HG02938 (cell line): ENCODE measurements at regions not wholly inside any gene's neighbourhood (a gene's known extent, or its start where the extent isn't known, plus 50 kb on each side); places are given as distances from the start of the nearest gene placed in this dataset.

Source experiments
- ATAC-seq: cut with Tn5 transposase; IDR thresholded peaks from one replicate; pipeline ENCODE4 v1.9.1; 2021; ENCODE audit warnings: mild to moderate bottlenecking, moderate library complexity; ENCODE audit not compliant: unreplicated experiment

- ATAC-seq = no peak
Measured at GRCh38 chr1:87905651-87906050, 577.0 kb downstream of the LMO4 start.

DNA sequence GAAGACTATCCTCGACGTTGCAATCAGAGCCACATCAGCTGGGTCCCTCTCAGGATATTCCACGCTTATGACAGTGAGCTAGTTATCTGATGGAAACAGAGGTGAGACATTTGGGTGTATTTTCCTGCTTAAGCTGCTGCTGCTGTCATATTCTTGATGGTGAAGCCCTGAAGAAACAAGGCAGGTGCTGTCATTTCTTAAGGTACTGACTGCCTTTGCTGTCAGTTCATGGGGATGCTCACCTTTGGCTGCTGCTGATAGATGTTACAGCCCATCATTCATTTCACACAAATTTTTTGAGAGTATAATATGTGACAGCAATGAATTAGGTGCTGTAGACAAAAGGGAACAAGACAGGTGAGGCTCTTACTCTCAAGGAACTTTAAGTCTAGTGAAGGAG, 577.4 kb downstream of the LMO4 start:
- no peak for ATAC-seq

GRCh38 chr1:87913361-87913760, 584.7 kb downstream of the LMO4 start:
- no peak for ATAC-seq

- ATAC-seq = no peak
Measured at GRCh38 chr1:87914396-87914795, 585.7 kb downstream of the LMO4 start.

- no peak for ATAC-seq
Measured at GRCh38 chr1:87915771-87916170, 587.1 kb downstream of the LMO4 start.

GRCh38 chr1:87916965-87917364, 588.3 kb downstream of the LMO4 start:
- no peak for ATAC-seq

- no peak for ATAC-seq
Measured at GRCh38 chr1:87918398-87918797, 589.7 kb downstream of the LMO4 start.

DNA sequence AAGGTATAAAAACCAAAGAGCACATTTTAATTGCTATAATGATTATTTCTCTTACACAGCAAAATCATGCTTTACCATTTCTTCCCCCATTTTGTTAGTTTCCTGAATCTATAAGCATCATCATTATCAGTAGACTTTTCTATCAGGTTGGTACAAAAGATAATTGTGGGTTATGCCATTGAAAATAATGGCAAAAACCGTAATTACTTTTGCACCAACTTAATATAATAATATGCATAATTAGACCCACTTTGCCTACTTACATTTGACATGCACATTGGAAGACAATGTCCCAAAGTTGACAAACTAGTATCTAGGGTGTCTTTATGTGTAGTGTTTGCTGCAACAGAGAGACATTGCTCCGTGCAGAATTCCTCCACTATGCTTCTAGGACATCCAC, 594.2 kb downstream of the LMO4 start:
- ATAC-seq = no peak

GRCh38 chr1:87926131-87926830, 597.6 kb downstream of the LMO4 start:
- ATAC-seq = no peak

DNA sequence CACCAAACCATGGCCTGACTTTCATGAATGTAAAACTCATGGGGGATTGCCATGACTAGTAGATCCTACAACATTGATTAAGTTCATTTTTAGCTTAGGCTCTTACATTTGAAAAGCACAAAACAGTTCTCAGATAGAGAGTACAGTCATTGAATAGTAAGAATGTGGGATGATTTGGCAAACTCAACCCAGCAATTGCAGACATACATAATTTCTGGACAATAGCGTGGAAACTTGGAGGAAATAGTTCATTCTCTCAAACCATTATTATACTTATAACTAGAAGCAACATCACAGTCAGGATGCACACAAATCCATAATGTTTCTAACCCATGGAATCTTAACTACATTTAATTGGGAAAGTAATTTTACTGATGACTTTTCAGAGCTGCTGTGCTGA, 598.2 kb downstream of the LMO4 start:
- no peak for ATAC-seq

DNA sequence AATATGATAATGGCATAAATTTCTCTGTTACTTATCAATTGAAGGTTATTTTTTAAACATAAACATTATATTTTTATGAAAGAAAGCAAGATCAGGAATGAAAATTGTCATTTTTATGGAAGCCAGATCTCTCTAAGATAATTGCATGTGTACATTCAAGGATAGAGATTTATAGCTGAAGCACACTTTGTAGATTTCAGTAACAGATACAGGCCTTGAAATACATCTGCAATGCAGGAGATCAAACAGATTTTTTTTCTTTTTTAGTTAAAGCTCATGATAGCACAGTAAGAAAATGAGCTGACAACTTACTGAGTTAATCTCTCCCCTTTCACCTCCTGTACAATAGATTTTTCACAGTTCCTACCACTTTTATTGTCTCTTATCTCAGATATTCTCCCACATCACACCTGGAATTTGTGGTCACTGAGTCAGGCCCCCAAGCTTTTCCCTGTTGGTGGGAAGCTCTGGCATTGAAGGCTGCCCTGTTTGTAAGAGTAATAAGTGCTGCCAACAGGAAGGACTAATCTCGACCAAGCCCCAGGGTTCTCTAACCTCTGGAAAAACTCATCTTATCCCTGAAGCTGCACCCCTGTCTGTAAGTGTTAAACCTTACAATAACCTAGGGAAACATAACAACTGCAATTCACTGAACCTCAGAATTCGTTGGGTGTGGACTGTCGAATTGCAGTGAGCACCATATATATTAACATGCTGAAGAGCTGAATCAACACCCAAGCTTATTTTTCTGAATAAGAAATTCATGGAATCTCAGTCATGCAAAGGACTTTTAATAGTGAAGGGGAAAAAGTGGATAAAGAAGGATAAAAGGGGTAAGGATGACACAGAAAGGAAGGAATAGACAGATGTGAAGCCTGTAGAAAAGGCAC, 599.0 kb downstream of the LMO4 start:
- no peak for ATAC-seq

DNA sequence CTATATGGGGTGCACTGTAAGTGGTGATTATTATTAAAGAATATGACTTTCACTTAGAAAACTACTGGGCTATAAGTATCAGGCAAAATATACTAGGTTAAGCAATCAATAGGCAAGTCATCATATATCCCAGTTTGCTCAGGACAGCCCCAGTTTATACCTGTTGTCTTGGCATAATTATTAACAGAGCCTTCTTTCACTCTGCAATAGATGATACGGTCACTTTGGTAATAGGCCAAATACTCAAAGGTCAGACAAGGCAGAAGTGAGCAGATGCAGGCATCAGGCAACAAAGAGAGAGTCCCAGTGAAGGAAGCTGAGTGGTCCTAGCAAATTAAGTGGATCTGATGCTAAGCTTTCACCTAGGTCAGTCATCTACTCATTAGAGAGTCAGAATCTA, 599.9 kb downstream of the LMO4 start:
- no peak for ATAC-seq

DNA sequence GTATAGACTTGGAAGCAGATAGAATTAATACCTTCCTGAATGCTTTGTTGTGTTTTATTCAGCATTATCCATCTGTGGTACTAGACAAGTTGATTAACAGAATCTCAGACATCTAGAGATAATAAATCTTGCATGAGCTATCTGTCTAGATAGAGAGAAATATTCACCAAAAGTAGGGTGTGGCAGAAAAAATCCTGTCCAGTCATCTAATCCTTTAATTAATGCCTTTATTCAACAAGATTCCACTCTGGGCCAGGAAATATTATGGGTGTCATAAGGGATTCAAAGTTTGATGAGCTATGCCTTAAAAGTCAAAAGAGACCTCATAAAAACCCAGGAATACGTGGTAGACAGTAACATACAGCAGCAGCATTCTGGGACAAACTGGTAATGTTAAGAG, 601.2 kb downstream of the LMO4 start:
- ATAC-seq = no peak

DNA sequence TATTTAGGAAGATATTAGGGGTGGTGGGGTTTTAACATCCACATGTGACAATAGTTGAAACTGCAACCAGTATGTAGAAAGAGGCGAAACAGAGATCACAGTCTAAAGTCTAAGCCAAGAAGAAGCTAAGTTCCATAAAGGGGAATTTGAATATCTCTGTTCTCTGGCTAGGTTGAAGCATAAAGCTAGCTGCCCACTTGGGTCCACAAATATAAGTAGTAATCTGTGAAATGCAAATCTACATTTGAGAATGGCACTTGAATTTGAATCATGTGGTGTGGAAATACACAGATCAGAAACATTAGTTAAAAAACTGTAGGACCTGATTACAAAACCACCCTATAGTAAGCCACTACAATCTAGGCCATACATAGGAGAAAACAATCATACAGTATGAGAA, 602.1 kb downstream of the LMO4 start:
- ATAC-seq = no peak

DNA sequence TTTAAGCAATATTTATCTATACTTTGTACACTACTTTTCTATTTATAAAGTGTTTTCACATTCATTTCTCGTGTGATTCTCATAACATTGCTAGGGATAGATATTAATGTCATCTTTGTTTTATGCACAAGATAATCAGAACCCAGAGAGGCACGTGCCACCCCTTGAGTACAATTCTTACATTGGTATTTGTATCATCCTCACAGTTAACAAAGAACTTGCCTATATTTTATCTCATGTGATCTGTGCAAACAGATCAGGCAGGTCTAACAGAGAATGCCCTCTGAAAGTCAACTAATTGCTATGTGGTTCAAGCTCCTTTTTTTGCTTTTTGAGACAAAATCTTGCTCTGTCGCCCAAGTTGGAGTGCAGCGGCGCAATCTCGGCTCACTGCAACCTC, 604.5 kb downstream of the LMO4 start:
- ATAC-seq = no peak

DNA sequence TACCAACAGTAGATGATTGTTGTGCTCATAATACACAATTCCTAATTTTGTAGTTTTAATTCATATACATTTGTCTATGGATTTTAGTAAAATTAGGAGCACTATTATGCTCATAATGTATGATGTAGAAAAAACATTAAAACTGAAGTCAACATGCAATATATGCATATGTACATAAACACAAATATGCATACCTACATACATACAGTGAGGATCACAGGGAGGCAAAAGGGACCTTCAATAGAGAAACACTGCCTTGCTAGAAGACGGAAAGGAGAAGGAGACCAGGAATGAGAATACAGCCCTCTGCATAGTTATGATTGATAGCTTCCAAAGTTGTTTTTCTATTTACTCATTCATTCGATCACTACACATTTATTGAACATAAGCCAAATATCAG, 606.5 kb downstream of the LMO4 start:
- no peak for ATAC-seq

- no peak for ATAC-seq
Measured at GRCh38 chr1:87937831-87938395, 609.2 kb downstream of the LMO4 start.

DNA sequence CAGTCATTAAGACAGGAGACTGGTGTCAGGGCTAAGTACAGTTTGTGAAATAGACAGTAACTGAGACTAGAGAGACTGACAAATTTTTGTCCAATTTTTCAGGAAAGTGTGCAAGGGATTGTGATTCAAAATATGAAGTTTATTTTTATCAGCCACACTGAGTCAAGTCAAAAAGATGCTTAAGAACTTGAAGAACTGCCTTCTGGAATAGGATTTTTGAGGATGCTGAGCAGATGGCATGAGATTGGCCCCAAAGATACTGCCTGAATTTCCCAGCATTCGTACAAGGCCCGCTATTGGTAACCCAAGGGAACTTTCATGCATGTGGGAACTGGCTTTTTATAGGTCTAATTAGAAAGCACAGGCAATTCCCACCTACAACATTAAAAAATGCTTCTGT, 610.0 kb downstream of the LMO4 start:
- ATAC-seq = no peak

- ATAC-seq = no peak
Measured at GRCh38 chr1:87939444-87939843, 610.8 kb downstream of the LMO4 start.

DNA sequence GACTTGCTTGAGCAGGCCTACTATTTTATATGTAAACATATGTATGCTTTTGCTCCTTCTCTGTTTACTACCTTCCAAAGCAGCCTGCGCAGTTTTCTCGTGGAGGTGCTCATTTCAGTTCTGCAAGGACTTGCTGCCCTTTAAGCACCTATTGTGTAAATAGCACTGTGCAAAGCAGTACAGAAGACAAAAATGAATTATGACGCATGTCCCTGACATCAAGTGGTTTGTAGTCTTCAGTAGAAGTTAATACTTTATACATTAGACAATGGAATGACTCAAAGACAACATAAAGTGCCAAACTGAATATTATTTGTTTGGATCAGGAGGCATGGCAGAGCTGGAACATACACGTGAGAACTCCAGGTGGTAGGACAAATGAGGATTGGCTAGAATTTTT, 611.7 kb downstream of the LMO4 start:
- ATAC-seq = no peak

DNA sequence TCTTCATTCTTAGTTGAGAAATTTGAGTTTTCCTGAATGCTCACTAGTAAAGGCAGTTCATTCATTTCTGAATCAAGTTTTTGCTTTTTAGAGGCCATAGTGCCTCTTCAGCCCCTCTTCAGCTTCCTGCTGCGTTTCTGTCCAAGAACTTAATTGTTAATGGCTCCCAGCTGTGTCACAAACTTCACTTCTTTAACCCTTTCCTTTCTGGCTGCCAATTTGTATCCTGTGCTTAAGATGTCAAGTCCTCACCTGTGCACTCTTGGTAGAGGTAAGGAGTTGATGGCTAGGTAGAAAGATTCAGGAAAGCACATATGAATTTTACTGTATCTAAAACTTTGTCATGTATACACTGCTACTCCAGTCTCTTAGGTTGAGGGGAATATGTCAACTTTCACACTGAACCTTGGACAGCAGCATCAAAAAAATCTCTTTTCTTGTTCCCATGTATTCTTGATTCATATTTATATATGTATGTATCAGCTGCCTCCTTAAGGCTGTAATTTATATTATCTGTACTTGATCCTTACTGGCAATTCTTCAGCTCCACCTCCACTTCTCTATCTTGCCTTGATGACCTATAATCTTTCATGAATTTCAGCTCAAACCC, 612.8 kb downstream of the LMO4 start:
- ATAC-seq = no peak

GRCh38 chr1:87942165-87942564, 613.5 kb downstream of the LMO4 start:
- no peak for ATAC-seq
